ENCODE measurements at regions not wholly inside any gene's neighbourhood (a gene's known extent, or its start where the extent isn't known, plus 50 kb on each side); places are given as distances from the start of the nearest gene placed in this dataset.

GRCh38 chr16:13628156-13628555 lies 291.8 kb upstream of the ERCC4 start:
- TF ChIP-seq ZNF133 (tag by site-specific recombination; IDR thresholded peaks at IDR 0.05) (no peak), PBX3 (CRISPR knock-in tag; IDR thresholded peaks at IDR 0.05) (no peak), ZNF792 (tag by site-specific recombination; IDR thresholded peaks at IDR 0.05) (no peak), ZNF48 (tag by site-specific recombination; IDR thresholded peaks at IDR 0.05) (no peak), ZNF610 (tag by site-specific recombination; IDR thresholded peaks at IDR 0.05; ENCODE audit: borderline replicate concordance) (no peak), ZNF777 (tag by site-specific recombination; IDR thresholded peaks at IDR 0.05; ENCODE audit: borderline replicate concordance) (no peak), CTCF (tag by site-specific recombination; IDR thresholded peaks at IDR 0.05) (no peak)
